Activated CD4-positive, alpha-beta T cell treated with anti-CD3 and anti-CD28 coated beads, Interleukin-2, amount 50 U/mL, for 16 hours (primary cell): ENCODE measurements at regions not wholly inside any gene's neighbourhood (a gene's known extent, or its start where the extent isn't known, plus 50 kb on each side); places are given as distances from the start of the nearest gene placed in this dataset.

ENCODE experiments used
- DNase-seq: peaks from one replicate; pipeline ENCODE4 v3.0.0-alpha.2; 2020

DNA sequence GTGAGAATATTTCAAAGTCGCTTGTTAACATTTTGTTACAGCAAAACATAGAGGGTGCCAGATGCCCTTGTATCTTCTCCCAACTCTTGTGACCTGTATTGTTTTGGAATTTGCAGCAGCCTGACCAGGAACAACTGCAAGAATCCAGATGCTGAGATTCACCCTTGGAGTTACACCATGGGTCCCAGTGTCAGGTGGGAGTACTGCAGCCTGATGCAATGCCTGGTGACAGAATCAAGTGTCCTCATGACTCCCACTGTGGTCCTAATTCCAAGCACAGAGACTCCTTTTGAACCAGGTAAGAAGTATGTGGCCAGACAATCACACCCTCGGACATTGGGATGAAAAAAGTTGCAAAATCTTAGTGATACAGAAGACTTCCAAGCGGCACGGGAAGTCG, 79.6 kb upstream of the MAP3K4 start:
- DNase-seq: no peak

DNA sequence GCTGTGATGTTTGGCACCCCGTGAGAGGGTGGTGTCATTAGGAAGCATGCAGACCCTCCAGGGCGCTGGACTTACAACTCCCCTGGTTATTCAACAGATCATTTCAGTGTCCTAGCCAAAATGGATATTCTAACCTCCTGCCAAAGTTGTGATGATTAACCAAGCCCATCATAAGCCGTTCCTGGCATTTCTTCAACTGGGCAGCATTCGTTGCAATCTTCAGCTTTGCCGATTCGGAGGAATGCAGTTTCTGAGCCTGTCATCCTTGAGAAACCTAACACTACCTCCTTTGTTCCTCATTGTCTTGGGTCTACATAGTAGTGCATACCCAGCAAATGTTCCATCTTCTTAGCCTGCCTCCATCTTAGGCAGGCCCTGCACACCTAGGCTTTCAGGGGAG, 79.2 kb upstream of the MAP3K4 start:
- DNase-seq: no peak

DNA sequence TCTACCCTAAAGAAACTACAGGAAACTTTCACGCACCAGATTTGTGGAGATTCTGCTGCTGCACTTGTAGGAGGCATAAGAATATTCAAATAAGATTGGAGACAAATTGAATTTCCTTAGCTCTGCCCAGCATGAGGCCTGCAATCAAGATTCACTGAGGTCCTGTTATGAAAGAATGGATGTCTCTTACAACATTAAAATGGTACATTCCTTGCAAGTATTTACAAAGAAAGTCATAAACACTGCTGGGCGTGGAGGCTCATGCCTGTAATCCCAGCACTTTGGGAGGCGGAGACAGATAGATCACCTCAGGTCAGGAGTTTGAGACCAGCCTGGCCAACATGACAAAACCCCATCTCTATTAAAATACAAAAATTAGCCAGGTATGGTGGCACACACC, 74.0 kb upstream of the MAP3K4 start:
- DNase-seq: no peak

DNA sequence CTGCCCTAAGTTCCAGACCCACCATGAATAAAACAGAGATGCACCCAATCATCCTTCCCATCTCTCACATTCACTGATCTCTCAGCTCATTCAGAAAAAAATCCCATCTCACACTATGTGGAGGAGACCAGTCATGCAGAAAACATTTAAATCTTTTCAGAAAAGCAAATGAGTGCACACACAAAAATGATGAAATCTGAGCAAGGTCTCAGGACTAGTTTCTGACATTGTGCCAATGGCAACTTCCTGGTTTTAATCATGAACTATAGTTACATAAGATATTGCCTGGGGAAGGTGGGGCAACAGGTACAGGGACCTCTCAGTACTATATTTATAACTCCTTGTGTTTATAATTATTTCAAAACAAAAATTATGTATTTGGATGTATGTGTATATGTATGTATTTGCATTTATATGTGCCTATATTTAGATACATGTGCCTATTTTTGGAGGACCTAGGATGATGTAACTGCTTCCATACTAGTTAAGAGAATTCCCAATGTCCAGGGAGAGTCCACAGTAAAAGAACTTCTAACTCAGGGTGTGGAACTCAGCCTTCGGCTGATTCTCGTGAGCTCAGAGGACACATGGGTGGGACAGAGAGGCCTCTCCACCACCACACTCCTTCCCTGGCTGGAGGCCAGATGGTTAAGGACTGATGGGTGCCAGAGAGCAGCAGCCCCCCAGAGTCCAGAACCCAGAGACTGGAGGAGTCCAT, 71.7 kb upstream of the MAP3K4 start:
- DNase-seq: no peak

DNA sequence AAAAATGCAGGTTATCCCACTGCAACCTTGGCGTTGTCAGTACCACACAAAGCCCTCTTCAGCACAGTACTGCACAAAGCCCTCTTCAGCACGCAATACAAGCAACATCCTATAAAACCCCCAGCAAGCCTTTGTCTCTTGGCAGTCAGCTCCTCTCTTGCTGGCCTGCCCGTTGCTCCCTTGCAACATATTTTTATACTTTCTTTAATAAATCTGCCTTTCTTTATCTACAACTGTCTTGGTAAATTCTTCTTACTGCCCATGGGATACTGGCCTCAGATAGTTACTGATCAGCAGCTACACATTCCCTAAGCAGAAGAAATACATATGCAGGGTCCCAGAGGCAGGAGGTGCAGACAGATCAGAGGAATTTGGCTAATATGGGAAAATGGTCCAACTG, 70.5 kb upstream of the MAP3K4 start:
- DNase-seq: no peak

DNA sequence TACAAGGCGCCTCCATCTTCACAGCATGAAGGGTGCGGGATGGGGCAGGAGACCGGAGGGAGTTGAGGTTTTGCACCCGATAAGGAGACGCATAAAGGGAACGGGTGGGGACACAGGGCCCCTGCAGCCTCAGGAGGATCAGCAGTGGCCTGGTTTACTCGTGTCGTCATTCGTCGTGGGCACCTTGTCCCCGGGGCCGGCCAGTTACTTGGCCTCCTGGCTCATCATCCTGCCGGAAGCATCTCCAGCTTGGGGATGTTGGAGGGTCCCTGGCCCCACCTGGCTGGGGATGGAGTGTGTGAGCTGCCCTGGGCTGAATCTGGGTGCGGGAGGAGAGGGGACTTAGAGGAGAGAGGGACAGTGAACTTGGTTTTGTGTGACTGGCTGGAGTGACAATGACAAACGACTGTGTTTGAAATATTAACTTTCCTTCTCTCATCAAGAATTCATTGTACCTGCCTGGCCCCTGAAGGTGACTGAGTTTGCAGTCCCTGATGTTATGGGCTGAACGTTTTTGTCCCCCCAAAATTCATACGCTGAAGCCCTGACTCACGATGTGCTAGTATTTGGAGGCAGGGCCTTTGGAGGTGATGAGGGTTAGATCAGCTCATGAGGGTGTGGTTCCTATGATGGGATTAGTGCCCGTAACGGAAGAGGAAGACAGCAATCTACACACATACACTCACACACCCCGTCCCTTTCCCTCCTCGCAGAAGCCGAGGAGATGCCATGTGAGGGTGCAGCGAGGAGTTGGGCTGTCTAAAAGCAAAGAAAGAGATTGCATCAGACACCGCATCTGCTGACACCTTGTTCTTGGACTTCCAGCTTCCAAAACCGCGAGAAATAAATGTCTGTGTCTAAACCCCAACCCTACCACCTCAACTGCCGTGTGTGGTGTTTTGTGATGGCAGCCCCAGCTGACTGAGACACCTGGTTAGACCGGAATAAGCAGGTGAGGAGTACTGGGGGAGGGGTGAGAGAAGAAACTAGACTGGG, 65.0 kb upstream of the MAP3K4 start:
- DNase-seq: no peak

DNA sequence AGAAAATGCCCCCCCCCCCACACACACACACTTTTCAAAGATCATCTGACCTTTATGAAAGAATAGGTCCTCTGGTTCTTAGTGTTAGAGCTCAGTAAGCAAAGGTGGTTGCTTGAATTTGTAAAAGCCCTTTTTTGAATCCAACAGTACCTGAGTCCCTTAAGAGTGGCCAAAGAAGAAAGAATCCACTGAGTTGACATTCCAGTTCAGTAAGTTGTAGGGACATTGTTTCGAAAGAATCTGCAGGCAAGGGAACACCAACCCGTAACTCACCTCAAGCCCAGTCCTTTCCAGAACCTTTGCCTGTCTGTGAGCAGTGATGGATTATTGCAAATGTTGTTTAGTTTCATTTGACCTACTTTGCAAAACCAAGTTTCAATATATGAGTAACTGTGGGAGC, 64.2 kb upstream of the MAP3K4 start:
- peak; percentile 2 for DNase-seq

DNA sequence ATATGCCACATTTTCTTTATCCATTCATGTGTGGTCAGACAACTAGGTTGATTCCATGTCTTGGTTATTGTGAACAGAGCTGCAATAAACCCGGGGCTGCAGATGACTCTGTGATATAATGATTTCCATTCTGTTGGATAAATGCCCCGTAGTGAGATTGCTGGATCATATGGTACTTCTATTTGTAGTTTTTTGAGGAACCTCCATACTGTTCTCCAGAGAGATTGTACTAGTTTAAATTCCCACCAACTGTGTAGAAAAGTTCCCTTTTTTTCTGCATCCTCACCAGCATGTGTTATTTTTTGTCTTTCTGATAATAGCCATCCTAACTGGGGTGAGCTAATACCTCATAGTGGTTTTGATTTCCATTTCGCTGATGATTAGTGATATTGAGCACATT, 62.2 kb upstream of the MAP3K4 start:
- DNase-seq: no peak

DNA sequence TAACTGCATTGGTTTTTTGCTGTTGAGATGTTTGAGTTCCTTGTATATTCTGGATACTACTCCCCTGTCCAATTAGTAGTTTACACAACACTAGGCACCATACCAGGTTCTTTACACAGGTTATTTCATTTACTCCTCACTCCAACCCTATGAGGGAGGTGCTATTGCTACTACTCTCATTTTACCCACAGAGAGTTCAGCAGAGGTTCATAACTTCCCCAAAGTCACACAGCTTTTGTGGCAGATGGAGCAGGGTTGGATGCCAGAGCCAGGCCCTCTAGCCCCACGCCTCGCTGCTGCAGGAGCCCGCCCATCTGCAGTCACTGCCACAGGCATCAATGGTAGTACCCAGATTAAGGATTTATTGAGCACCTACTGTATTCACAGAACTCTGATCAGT, 61.7 kb upstream of the MAP3K4 start:
- no peak for DNase-seq

DNA sequence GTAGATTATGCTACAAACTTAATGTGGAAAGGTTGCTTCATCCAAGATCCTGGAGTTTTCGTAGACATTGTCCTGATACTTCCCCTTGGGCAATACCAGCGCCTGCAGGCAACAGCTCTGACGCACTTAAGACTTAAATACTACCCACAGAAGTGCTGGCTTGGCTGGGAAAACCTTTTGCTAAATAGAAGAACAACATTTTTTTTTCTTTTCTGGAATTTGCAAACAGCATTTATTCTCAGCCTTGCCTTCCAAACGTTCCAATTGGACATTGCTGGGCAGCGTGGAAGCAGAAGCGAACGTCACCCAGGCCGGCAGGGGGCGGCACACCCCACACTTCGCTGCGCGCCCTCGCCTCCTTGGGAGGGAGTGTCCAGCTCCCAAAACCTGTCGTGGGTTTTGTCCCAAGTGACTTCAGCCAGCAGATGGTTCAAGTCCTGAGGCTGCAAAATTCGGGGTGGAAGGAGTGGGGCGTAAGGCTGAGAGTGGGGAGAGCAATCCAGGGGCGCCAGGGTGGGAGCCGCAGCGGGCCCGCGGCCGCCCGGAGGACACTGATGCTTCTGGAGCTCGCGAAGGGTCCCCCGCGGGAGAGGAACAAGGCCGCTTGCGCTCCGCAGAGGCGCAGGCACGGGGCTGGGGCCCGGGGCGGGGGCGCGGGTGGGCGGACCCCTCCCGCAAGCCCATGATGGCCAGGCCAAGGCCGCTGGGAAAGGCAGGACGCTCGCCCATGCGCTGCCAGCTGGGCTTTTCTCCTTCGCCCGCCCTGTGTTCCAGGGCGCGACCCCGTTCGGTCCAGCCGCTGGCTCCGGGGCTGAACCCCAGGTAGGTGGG, 60.8 kb upstream of the MAP3K4 start:
- DNase-seq: peak; percentile 45

DNA sequence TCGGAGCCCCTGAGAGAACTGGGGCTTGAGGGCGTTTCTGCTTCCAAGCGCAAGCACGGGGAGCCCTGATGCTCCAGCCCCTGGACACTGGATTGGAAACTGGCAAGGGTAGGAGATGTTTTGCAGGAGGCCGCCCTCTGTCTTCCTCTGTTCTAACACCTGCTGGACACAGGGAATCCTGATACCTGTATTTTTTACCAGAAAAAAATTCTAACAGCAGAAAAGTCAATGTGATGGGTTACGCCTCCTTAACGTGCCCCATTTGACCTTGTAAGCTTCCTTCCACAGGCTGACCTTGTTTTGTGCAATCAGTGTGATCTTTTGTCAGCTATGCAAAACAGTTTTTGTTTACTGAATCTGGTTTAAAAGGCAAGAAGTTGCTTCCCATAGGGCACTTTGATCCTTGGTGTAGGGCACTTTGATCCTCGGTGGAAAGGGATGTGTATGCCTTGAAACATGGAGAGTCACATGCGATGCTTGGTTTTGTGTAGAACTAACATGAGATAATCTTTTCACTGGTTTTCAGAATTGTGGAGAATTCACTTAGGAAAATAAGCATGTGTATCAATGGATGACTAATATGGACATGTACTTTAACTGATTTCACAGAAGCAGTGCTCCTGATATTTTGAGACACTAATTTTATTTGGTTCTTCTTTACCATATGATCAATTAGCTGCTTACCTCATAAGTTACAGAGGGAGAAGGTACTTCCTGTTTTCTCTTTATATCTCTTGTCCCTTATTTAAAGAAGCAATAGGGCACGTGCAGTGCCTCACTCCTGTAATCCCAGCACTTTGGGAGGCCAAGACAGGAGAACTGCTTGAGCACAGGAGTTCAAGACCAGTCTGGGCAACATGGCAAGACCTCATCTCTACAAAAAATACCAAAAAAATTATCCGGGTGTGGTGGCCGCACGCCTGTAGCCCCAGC, 59.9 kb upstream of the MAP3K4 start:
- DNase-seq: no peak

DNA sequence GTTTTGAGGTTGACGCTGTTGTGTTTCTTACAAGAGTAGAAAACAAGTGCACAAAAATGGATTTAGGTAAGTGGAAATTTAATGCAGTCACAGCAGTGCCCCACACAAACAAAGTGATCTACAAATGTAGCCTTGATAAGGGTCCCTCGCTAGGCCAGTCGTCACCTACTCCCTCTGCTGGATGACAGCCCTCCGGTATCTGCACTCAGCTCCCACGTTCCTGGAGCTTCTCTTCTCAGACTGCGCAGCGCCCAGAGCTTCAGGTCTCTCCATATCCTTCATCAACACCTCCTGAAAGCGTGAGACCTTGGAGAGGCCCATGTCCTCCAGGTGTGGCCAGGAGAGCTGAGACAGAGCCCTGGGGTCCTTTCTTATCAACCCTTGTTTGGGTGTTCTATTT, 58.3 kb upstream of the MAP3K4 start:
- DNase-seq: no peak

DNA sequence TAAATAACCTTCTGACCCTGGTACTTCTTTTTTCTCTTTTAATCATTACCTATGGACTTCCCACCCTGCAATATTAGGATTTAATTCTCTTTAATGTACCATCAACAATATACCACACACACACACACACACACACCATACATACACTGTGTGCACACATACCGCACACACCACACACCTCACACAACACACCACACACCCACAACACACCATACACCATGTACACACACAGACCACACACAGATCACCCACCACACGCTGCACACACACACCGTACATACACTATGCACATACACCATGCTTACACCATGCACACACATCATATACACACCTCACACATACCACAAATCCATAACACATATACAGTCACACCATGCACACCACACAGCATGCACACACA, 57.4 kb upstream of the MAP3K4 start:
- DNase-seq: no peak

DNA sequence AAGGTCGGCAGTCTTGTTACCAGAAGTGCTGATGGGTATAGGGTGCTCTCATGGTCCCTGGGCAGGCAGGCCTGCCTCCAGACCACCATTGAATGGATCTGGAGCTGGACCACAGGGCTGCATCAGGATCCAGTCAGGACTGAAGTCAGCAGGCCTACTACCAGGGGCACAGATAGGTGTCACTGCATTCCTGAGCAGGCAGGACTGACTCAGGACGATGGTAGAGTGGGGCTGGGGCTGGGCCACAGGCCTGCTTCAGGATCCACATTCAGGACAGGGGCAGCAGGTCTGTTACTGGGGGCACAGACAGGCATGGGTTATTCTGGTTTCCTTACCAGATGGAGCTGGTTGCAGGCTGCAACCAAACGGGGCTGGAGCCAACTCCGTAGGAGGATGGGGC, 51.4 kb upstream of the MAP3K4 start:
- no peak for DNase-seq
